ENCODE measurements at regions not wholly inside any gene's neighbourhood (a gene's known extent, or its start where the extent isn't known, plus 50 kb on each side); places are given as distances from the start of the nearest gene placed in this dataset.

GRCh38 chr10:65482848-65483247 lies 1443.0 kb upstream of the LRRTM3 start:
- Mint-ChIP-seq H3K4me1 (no peaks in the 10 kb centered on the region), H3K4me3 (no peak overlapping the region), H3K9me3 (peaks cover 10 to 25% of the 10 kb centered on the region in 2 donors), H3K36me3 (peaks cover 14% of the 10 kb centered on the region), H3K27ac (no peak overlapping the region), H3K27me3 (ENCODE audit: low read depth in 2 of 2) (no peaks in the 10 kb centered on the region)
- H3K36me3 ChIP-seq (ENCODE audit: control insufficient read depth, insufficient read depth, low read length) = no peaks in the 10 kb centered on the region
- intact Hi-C loops (cut with micrococcal nuclease) = no loop called here
- no peak overlapping the region for H3K4me3 ChIP-seq (ENCODE audit: low read length)
- no peaks in the 10 kb centered on the region for H3K27me3 ChIP-seq (ENCODE audit: control insufficient read depth, insufficient read depth, low read length)
- H3K9me3 ChIP-seq (ENCODE audit: control insufficient read depth, insufficient read depth, low read length) = no peaks in the 10 kb centered on the region
- WGBS (ENCODE audit: insufficient coverage) = 80% methylated on average over 2 of the region's 2 CpGs
- DNase-seq (no peak), ATAC-seq (no peak)
- no peak overlapping the region for H3K27ac ChIP-seq (ENCODE audit: low read length)
- TF ChIP-seq CTCF (IDR thresholded peaks at IDR 0.05) = no peak
- no peaks in the 10 kb centered on the region for H3K4me1 ChIP-seq (ENCODE audit: control insufficient read depth, insufficient read depth, low read length)

GRCh38 chr10:65491799-65492198 lies 1434.0 kb upstream of the LRRTM3 start:
- H3K27ac ChIP-seq (ENCODE audit: low read length) = no peak overlapping the region
- no peak for DNase-seq
- no peaks in the 10 kb centered on the region for H3K4me1 Mint-ChIP-seq
- no peak for ATAC-seq
- H3K4me1 ChIP-seq (ENCODE audit: control insufficient read depth, insufficient read depth, low read length) = no peaks in the 10 kb centered on the region
- peaks cover 10 to 15% of the 10 kb centered on the region in 2 donors for H3K9me3 Mint-ChIP-seq
- intact Hi-C loops (cut with micrococcal nuclease) = no loop called here
- H3K27me3 Mint-ChIP-seq (ENCODE audit: low read depth in 2 of 2) = no peaks in the 10 kb centered on the region
- peaks cover 4% of the 10 kb centered on the region for H3K9me3 ChIP-seq (ENCODE audit: control insufficient read depth, insufficient read depth, low read length)
- no peaks in the 10 kb centered on the region for H3K27me3 ChIP-seq (ENCODE audit: control insufficient read depth, insufficient read depth, low read length)
- H3K36me3 ChIP-seq (ENCODE audit: control insufficient read depth, insufficient read depth, low read length) = no peaks in the 10 kb centered on the region
- H3K27ac Mint-ChIP-seq = no peak overlapping the region
- H3K36me3 Mint-ChIP-seq = no peaks in the 10 kb centered on the region
- TF ChIP-seq CTCF (IDR thresholded peaks at IDR 0.05) = no peak
- H3K4me3 Mint-ChIP-seq = no peak overlapping the region
- H3K4me3 ChIP-seq (ENCODE audit: low read length) = no peak overlapping the region

- Histone ChIP-seq H3K4me3 (ENCODE audit: low read length) (no peak overlapping the region), H3K27me3 (ENCODE audit: control insufficient read depth, insufficient read depth, low read length) (no peaks in the 10 kb centered on the region), H3K27ac (ENCODE audit: low read length) (no peak overlapping the region), H3K4me1 (ENCODE audit: control insufficient read depth, insufficient read depth, low read length) (no peaks in the 10 kb centered on the region), H3K9me3 (ENCODE audit: control insufficient read depth, insufficient read depth, low read length) (peaks cover 4% of the 10 kb centered on the region), H3K36me3 (ENCODE audit: control insufficient read depth, insufficient read depth, low read length) (no peaks in the 10 kb centered on the region)
- no peak for DNase-seq
- WGBS (ENCODE audit: insufficient coverage) = 87% methylated on average over 5 of the region's 5 CpGs
- Mint-ChIP-seq H3K36me3 (no peaks in the 10 kb centered on the region), H3K4me1 (no peaks in the 10 kb centered on the region), H3K27me3 (ENCODE audit: low read depth in 2 of 2) (no peaks in the 10 kb centered on the region), H3K4me3 (no peak overlapping the region), H3K27ac (no peak overlapping the region), H3K9me3 (peaks cover 8 to 9% of the 10 kb centered on the region in 2 donors)
- intact Hi-C loops (cut with micrococcal nuclease) = no loop called here
- no peak for TF ChIP-seq CTCF (IDR thresholded peaks at IDR 0.05)
- ATAC-seq = no peak
These were observed 1429.3 kb upstream of the LRRTM3 start for GRCh38 chr10:65496541-65496940.

- Mint-ChIP-seq H3K9me3 (peaks cover 8 to 9% of the 10 kb centered on the region in 2 donors), H3K27ac (no peak overlapping the region), H3K36me3 (no peaks in the 10 kb centered on the region), H3K4me3 (no peak overlapping the region), H3K4me1 (no peaks in the 10 kb centered on the region), H3K27me3 (ENCODE audit: low read depth in 2 of 2) (no peaks in the 10 kb centered on the region)
- Histone ChIP-seq H3K27ac (ENCODE audit: low read length) (no peak overlapping the region), H3K9me3 (ENCODE audit: control insufficient read depth, insufficient read depth, low read length) (peaks cover 4% of the 10 kb centered on the region), H3K4me3 (ENCODE audit: low read length) (no peak overlapping the region), H3K27me3 (ENCODE audit: control insufficient read depth, insufficient read depth, low read length) (no peaks in the 10 kb centered on the region), H3K36me3 (ENCODE audit: control insufficient read depth, insufficient read depth, low read length) (no peaks in the 10 kb centered on the region), H3K4me1 (ENCODE audit: control insufficient read depth, insufficient read depth, low read length) (no peaks in the 10 kb centered on the region)
- TF ChIP-seq CTCF (IDR thresholded peaks at IDR 0.05) = no peak
- DNase-seq (no peak), ATAC-seq (no peak)
- intact Hi-C loops (cut with micrococcal nuclease) = no loop called here
These were observed 1428.0 kb upstream of the LRRTM3 start for GRCh38 chr10:65497837-65498236.

Measured in natural killer cell (primary cell).